ENCODE measurements at regions not wholly inside any gene's neighbourhood (a gene's known extent, or its start where the extent isn't known, plus 50 kb on each side); places are given as distances from the start of the nearest gene placed in this dataset.

- TF ChIP-seq CTCF (IDR thresholded peaks at IDR 0.05) (no peak), POLR2A (IDR thresholded peaks at IDR 0.05) (no peak)
These were observed 551.0 kb upstream of the ANO5 start for GRCh38 chr11:21641869-21642268.

Measured in heart left ventricle (tissue), 13 donors.